ENCODE measurements at regions not wholly inside any gene's neighbourhood (a gene's known extent, or its start where the extent isn't known, plus 50 kb on each side); places are given as distances from the start of the nearest gene placed in this dataset.

- Mint-ChIP-seq H3K4me1 (no peaks in the 10 kb centered on the region), H3K4me3 (no peak overlapping the region), H3K27ac (no peak overlapping the region), H3K36me3 (no peaks in the 10 kb centered on the region), H3K9me3 (peaks cover 11% of the 10 kb centered on the region), H3K27me3 (ENCODE audit: low read depth) (no peaks in the 10 kb centered on the region)
- POLR2A ChIA-PET, result no interaction called here
- CTCF ChIA-PET, result no interaction called here
- DNase-seq (ENCODE audit: low spot score) (no peak), ATAC-seq (no peak)
- TF ChIP-seq ZNF281 (CRISPR knock-in tag; IDR thresholded peaks at IDR 0.05), result no peak
- TF ChIP-seq TP53 (CRISPR knock-in tag; IDR thresholded peaks at IDR 0.05), result no peak
- TF ChIP-seq IRF1 (CRISPR knock-in tag; IDR thresholded peaks at IDR 0.05), result no peak
- no peak for TF ChIP-seq NR2C2 (CRISPR knock-in tag; IDR thresholded peaks at IDR 0.05)
- TF ChIP-seq CTCF (IDR thresholded peaks at IDR 0.05), result no peak
- no peak for TF ChIP-seq SP1 (CRISPR knock-in tag; conservative IDR thresholded peaks at IDR 0.05)
- TF ChIP-seq NFE2L1 (CRISPR knock-in tag; IDR thresholded peaks at IDR 0.05), result no peak
- TF ChIP-seq EMX1 (CRISPR knock-in tag; IDR thresholded peaks at IDR 0.05), result no peak
Observed at GRCh38 chr13:74741732-74742131, 607.5 kb upstream of the KLF12 start.

- peaks cover 13% of the 10 kb centered on the region for H3K9me3 Mint-ChIP-seq
- peaks cover 29% of the 10 kb centered on the region for H3K4me1 Mint-ChIP-seq
- no peak overlapping the region for H3K27ac Mint-ChIP-seq
- no peaks in the 10 kb centered on the region for H3K27me3 Mint-ChIP-seq (ENCODE audit: low read depth)
- ATAC-seq (0 out of 2 replicates have a peak, but pooled peaks have one; percentile 22), DNase-seq (ENCODE audit: low spot score) (no peak)
- H3K36me3 Mint-ChIP-seq, result no peaks in the 10 kb centered on the region
- CTCF ChIA-PET, result no interaction called here
- POLR2A ChIA-PET, result no interaction called here
- H3K4me3 Mint-ChIP-seq, result no peak overlapping the region
- TF ChIP-seq GRHL2 (CRISPR knock-in tag; IDR thresholded peaks at IDR 0.05; ENCODE audit: insufficient replicate concordance, severe bottlenecking) (no peak), EMX1 (CRISPR knock-in tag; IDR thresholded peaks at IDR 0.05) (no peak), CBFB (CRISPR knock-in tag; IDR thresholded peaks at IDR 0.05; ENCODE audit: low read depth) (no peak), ZNF423 (CRISPR knock-in tag; IDR thresholded peaks at IDR 0.05) (no peak), ZBTB21 (CRISPR knock-in tag; IDR thresholded peaks at IDR 0.05; ENCODE audit: borderline replicate concordance) (no peak), SMAD4 (CRISPR knock-in tag; IDR thresholded peaks at IDR 0.05) (no peak), SP1 (CRISPR knock-in tag; conservative IDR thresholded peaks at IDR 0.05) (no peak), PRRX2 (CRISPR knock-in tag; IDR thresholded peaks at IDR 0.05) (no peak), GTF2I (CRISPR knock-in tag; conservative IDR thresholded peaks at IDR 0.05) (no peak), ZNF281 (CRISPR knock-in tag; IDR thresholded peaks at IDR 0.05) (no peak), E2F1 (CRISPR knock-in tag; IDR thresholded peaks at IDR 0.05) (no peak), ZNF671 (CRISPR knock-in tag; IDR thresholded peaks at IDR 0.05) (no peak), ZNF138 (CRISPR knock-in tag; conservative IDR thresholded peaks at IDR 0.05) (no peak), NFYB (CRISPR knock-in tag; conservative IDR thresholded peaks at IDR 0.05; ENCODE audit: low read depth) (no peak), ESRRA (CRISPR knock-in tag; IDR thresholded peaks at IDR 0.05; ENCODE audit: borderline replicate concordance) (no peak), AR (CRISPR knock-in tag; IDR thresholded peaks at IDR 0.05) (no peak), CDX4 (CRISPR knock-in tag; IDR thresholded peaks at IDR 0.05; ENCODE audit: borderline replicate concordance) (no peak), NR2C2 (CRISPR knock-in tag; IDR thresholded peaks at IDR 0.05) (no peak)
Observed at GRCh38 chr13:74732736-74733385, 598.7 kb upstream of the KLF12 start.

Data from WTC11 (cell line).